ENCODE measurements at regions not wholly inside any gene's neighbourhood (a gene's known extent, or its start where the extent isn't known, plus 50 kb on each side); places are given as distances from the start of the nearest gene placed in this dataset.

GRCh38 chr14:106679776-106680175, 1153.4 kb downstream of the TMEM121 start:
- ATAC-seq, result no peak
- TF ChIP-seq ZNF565 (CRISPR knock-in tag; conservative IDR thresholded peaks at IDR 0.05; ENCODE audit: low read depth), result no peak
- TF ChIP-seq ISL1 (CRISPR knock-in tag; IDR thresholded peaks at IDR 0.05), result no peak
- TF ChIP-seq, protein P1, sequence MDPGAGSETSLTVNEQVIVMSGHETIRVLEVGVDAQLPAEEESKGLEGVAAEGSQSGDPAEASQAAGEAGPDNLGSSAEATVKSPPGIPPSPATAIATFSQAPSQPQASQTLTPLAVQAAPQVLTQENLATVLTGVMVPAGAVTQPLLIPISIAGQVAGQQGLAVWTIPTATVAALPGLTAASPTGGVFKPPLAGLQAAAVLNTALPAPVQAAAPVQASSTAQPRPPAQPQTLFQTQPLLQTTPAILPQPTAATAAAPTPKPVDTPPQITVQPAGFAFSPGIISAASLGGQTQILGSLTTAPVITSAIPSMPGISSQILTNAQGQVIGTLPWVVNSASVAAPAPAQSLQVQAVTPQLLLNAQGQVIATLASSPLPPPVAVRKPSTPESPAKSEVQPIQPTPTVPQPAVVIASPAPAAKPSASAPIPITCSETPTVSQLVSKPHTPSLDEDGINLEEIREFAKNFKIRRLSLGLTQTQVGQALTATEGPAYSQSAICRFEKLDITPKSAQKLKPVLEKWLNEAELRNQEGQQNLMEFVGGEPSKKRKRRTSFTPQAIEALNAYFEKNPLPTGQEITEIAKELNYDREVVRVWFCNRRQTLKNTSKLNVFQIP (CRISPR knock-in tag; IDR thresholded peaks at IDR 0.05; ENCODE audit: borderline replicate concordance, low read depth), result no peak
- no peak for TF ChIP-seq TCF4 (CRISPR knock-in tag; IDR thresholded peaks at IDR 0.05; ENCODE audit: borderline replicate concordance)
- no peak for TF ChIP-seq SNAI2 (CRISPR knock-in tag; IDR thresholded peaks at IDR 0.05)

GRCh38 chr14:106681161-106681560, 1154.8 kb downstream of the TMEM121 start:
- TF ChIP-seq CSDC2 (CRISPR knock-in tag; IDR thresholded peaks at IDR 0.05) (no peak), ZNF565 (CRISPR knock-in tag; conservative IDR thresholded peaks at IDR 0.05; ENCODE audit: low read depth) (no peak), TSHZ2 (CRISPR knock-in tag; IDR thresholded peaks at IDR 0.05) (no peak), ZNF70 (CRISPR knock-in tag; IDR thresholded peaks at IDR 0.05) (no peak), OSR1 (CRISPR knock-in tag; IDR thresholded peaks at IDR 0.05) (no peak), ZFP30 (CRISPR knock-in tag; IDR thresholded peaks at IDR 0.05) (no peak), TCF4 (CRISPR knock-in tag; IDR thresholded peaks at IDR 0.05; ENCODE audit: borderline replicate concordance) (no peak), BACH2 (CRISPR knock-in tag; IDR thresholded peaks at IDR 0.05; ENCODE audit: borderline replicate concordance) (no peak), PPARA (CRISPR knock-in tag; IDR thresholded peaks at IDR 0.05; ENCODE audit: borderline replicate concordance) (no peak), ESRRG (CRISPR knock-in tag; IDR thresholded peaks at IDR 0.05) (no peak), PATZ1 (CRISPR knock-in tag; IDR thresholded peaks at IDR 0.05; ENCODE audit: borderline replicate concordance) (no peak), ISL1 (CRISPR knock-in tag; IDR thresholded peaks at IDR 0.05) (no peak), GLIS3 (CRISPR knock-in tag; IDR thresholded peaks at IDR 0.05) (no peak), TOX (CRISPR knock-in tag; IDR thresholded peaks at IDR 0.05; ENCODE audit: borderline replicate concordance) (no peak), ZC3H10 (CRISPR knock-in tag; IDR thresholded peaks at IDR 0.05) (no peak), ZFP3 (CRISPR knock-in tag; IDR thresholded peaks at IDR 0.05) (no peak), ARNTL (CRISPR knock-in tag; IDR thresholded peaks at IDR 0.05; ENCODE audit: borderline replicate concordance, low read depth) (no peak), RARB (CRISPR knock-in tag; IDR thresholded peaks at IDR 0.05) (no peak)
- TF ChIP-seq, protein P2, sequence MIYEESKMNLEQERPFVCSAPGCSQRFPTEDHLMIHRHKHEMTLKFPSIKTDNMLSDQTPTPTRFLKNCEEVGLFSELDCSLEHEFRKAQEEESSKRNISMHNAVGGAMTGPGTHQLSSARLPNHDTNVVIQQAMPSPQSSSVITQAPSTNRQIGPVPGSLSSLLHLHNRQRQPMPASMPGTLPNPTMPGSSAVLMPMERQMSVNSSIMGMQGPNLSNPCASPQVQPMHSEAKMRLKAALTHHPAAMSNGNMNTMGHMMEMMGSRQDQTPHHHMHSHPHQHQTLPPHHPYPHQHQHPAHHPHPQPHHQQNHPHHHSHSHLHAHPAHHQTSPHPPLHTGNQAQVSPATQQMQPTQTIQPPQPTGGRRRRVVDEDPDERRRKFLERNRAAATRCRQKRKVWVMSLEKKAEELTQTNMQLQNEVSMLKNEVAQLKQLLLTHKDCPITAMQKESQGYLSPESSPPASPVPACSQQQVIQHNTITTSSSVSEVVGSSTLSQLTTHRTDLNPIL (CRISPR knock-in tag; IDR thresholded peaks at IDR 0.05; ENCODE audit: low read depth), result no peak
- TF ChIP-seq, protein P1 (CRISPR knock-in tag; IDR thresholded peaks at IDR 0.05; ENCODE audit: borderline replicate concordance, low read depth), result no peak
- no peak for ATAC-seq

DNA sequence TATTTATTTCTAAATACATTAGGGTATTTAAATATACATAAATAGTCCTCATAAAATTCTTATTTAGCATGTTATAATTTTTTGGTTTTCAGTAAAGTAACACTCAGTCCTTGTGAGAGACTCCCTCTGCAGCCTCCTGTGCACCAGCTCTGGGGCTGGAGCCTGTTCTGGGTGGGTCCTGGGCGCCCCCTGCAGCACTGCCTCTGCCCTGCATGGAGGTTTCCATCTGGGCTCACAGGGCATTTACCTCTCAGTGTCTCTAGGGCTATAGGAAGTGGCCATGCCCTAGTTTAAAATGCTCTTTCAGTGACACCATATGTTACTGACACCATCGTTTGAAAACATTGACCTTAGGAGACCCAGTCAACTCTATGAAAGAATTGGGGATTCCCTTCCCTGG, 1155.2 kb downstream of the TMEM121 start:
- peak; percentile 83 for ATAC-seq
- TF ChIP-seq ZNF565 (CRISPR knock-in tag; conservative IDR thresholded peaks at IDR 0.05; ENCODE audit: low read depth), result no peak
- TF ChIP-seq TCF4 (CRISPR knock-in tag; IDR thresholded peaks at IDR 0.05; ENCODE audit: borderline replicate concordance), result no peak
- TF ChIP-seq, protein P3, sequence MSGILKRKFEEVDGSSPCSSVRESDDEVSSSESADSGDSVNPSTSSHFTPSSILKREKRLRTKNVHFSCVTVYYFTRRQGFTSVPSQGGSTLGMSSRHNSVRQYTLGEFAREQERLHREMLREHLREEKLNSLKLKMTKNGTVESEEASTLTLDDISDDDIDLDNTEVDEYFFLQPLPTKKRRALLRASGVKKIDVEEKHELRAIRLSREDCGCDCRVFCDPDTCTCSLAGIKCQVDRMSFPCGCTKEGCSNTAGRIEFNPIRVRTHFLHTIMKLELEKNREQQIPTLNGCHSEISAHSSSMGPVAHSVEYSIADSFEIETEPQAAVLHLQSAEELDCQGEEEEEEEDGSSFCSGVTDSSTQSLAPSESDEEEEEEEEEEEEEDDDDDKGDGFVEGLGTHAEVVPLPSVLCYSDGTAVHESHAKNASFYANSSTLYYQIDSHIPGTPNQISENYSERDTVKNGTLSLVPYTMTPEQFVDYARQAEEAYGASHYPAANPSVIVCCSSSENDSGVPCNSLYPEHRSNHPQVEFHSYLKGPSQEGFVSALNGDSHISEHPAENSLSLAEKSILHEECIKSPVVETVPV (CRISPR knock-in tag; IDR thresholded peaks at IDR 0.05), result no peak
